ENCODE measurements at regions not wholly inside any gene's neighbourhood (a gene's known extent, or its start where the extent isn't known, plus 50 kb on each side); places are given as distances from the start of the nearest gene placed in this dataset.

DNA sequence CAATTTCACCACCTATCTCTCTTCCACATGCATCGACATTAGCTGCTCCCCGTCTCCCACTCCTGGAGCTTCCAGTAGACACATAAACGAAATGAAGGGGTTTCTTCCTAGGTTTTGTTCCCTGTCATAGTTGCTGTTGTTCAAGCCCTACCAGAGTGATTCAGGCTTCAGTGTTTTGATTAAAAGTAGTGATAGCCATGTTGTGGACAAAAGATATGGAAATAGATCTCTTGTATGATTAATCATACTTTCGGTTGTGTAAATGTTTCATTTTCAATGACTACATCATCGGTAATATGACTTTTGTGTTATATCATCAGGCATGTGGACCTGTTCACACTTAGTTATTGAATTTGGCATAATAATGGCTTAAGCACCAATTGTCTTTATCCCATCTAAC lies 96.5 kb upstream of the KLF3 start:
- no peak for DNase-seq

DNA sequence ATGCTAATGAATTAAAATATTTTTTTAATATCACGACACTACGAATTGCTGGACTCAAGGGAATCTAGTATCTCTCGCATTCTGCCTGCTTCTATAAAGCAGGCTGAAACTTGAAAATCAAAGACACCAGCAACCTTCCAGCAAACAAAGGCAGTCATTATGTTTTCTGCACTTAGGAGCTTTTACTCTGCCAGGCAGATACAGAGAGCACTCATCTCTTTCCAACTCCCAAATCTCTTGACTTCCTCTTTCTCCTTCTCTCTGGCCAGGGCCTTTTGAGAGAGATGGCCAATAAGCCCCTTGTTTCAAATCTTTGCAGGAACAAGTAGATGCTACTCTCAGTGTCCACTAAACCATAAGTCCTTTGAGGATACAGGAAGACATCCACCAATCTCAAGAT lies 95.2 kb upstream of the KLF3 start:
- DNase-seq, result no peak

DNA sequence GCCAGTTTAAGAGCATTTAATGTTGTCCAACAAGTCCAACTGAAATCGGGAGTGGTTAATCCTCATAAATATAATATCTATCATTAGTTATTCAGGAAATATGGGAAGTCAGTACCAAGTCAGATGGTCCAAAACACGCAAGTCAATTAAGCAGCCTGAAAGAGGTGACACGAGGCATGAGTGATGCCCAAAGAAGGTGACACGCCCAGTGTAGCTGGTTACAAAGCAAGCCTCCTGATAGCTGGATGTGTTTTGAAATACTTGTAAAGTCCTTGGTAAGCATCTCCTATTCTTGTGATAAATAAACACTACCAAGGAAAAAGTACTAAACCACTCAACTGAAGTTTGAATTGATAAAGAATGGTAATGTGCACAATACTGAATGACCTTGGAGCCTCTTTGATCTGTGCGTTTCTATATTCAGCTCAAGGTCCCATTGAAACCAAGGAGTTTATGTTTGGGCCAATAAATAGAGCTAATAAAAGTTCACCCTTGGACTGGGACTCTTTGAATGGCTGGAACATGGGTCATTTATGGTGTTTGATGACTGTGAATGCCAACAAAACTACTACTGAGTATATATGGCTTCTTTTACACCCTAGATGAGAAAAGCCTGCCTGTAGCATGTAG lies 93.2 kb upstream of the KLF3 start:
- DNase-seq, result no peak

DNA sequence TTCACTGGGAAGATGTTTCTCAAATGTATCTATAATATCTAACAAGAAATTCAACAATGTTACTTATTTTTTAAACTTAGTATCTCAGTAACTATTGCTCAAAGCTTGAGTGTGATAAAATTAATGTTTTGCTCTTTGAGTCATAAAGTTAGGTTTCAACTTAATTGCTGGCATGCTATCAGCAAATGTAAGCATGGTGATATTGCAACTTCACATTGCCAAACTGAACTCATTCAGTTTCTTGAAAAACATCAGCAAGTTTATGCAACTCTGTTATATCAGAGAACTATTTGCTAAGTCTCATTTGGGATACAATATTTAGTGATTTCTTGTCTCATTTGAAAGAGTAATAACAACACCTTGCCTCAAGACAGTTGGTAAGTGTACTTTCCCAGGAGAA lies 91.2 kb upstream of the KLF3 start:
- DNase-seq, result no peak

DNA sequence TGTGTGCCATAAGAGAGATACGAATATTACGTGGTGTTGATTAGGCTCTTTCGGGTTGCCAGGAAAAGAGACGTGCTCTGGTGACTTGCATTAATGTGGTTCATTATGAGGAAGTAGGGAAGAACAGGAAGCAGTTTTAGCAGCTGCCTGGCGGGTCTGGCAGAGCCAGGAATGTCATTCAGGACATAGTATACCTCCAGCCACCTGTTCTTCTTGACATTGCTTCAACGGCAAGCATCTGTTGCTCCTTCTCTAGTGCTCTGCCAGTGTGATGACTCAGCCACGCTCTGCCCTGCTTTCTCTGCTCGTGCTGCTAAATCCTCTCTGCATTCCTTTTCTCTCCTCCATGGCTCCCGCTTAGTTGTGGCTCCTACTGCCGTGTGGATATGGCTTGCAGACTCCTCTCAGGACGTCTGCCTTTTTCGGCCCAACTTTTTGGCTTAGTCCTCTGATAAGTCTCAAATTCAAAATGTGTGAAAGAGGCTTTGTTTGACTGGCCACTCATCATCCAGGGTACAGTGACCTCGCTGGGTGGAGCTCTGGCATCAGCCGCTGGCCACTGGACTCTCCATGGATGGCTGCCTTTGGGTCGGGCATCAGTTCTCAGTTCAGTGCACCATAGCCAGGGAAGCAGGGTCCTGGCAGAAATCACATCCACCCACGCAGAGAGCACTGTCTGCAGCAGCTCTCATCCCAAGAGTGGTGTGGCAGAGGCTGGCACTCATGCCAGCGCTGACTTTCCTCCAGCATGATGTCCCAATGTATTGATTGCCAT lies 89.3 kb upstream of the KLF3 start:
- DNase-seq, result no peak

DNA sequence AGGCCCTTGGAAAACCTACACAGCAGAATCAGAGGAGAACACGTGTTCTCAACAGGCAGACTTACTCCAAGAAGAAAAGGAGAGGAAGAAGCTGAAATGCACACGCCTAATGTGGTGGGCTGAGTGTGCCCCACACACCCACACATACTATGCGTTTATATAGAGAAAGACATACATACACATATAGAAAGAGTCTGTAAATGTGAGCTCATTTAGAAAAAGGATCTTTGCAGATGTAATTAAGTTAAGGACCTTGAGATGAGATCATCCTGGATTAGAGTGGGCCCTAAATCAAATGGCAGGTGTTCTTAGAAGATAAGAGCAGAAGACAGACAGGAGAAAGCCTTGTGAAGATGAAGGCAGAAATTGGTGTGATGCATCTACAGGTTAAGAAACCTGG lies 87.2 kb upstream of the KLF3 start:
- no peak for DNase-seq

DNA sequence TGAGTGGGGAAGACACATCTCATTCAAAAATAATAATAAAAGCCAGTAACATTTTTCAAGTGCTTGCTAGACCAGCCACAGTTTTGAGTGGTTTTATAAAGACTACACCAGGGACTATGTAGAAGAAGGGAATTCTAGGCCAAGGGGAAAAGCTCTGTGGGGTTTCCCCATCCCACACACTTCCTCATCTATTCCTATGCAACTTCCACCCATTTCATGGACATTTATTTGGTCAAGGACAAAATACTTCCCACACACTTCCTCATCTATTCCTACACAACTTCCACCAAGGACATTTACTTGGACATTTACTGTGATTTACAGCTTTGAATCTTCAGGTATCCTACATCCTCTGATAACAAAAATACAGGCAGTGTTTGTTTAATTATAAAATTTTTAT lies 86.5 kb upstream of the KLF3 start:
- no peak for DNase-seq

DNA sequence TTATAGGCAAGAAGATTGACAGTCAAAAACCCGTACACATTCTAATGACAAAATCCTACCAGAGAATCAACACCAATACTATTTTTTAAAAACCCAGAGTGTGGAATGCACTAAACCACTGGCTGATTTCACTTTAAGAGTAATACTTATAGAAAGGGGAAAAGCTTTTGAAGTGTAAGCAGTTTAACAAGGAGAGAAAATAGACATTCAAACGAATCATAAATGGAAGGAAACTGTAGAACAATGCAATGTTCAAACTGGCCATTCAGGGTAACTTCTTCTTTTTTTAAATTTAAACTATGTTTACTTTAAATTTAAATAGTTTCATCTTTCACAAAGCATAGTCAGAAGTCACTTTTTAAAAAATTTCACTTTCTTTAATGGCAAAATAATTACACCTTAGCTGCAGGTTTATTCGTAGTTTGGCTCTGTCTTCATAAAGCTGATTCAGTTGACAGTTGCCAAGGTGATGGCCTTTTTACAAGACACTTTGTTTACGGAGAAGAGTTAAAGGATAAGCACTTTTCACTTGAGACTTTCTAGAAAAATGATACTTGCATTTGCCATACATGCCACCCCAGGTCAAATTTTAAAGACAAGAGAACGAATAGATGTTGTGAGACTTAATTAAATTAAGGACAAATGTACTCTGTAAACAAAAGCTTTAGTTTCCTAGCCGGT lies 82.4 kb upstream of the KLF3 start:
- DNase-seq, result no peak

DNA sequence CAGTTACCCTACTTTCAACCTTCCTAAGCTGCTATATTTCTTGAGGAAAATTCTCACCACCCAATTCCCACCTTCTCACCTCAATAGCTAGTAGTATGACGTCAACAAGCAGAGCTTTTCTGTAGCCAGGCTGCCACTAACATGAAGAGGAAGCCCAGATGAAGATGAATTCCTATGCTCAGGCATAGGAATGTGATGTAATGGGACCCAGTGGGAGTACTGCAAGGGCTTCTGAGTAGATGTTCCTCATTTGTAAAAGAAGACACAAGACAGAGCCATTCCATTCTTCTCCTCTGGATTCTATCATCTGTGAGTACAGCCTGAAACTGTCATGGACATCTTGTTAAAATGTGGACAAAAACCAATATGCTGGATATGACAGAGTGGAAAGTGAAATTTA lies 81.6 kb upstream of the KLF3 start:
- DNase-seq, result no peak

DNA sequence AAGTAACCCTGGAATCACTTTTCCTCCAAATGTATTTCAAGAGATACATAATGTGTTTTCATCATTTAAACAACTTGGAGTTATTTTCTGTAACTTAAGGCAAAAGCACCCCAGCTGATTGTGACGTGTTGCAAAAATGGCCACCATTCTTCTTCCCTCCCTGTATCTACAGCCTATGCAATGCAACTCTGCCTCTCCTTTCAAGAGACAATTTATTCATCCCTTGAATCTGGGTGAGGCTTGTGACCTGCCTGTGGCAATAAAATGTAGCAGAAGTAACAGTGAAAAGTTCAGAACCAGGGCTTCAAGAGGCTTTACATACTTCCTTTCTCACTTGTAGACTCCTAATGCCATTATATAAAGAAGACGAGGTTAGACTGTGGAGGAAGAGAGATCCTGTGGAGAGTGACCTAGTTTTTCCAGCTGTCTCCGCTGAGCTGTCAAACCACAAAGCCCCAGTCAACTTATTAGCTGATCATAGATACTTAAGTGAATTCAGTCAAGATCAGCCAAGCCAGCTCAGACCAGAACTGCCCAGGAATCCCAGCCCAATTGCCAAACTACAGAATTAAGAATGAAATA lies 81.0 kb upstream of the KLF3 start:
- no peak for DNase-seq

DNA sequence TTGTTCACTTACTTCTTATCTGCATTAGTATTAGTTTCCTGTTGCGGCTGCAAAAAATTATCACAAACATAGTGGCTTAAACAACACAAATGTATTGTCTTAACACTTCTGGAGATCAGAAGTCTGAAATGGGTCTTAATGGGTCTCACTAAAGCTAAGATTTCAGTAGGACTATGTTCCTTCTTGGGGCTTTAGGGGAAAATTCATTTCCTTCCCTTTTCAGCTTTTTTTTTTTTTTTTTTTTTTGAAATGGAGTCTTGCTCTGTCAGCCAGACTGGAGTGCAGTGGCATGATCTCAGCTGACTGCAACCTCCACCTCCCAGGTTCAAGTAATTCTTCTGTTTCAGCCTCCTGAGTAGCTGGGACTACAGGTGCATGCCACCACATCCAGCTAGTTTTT lies 78.1 kb upstream of the KLF3 start:
- no peak for DNase-seq

DNA sequence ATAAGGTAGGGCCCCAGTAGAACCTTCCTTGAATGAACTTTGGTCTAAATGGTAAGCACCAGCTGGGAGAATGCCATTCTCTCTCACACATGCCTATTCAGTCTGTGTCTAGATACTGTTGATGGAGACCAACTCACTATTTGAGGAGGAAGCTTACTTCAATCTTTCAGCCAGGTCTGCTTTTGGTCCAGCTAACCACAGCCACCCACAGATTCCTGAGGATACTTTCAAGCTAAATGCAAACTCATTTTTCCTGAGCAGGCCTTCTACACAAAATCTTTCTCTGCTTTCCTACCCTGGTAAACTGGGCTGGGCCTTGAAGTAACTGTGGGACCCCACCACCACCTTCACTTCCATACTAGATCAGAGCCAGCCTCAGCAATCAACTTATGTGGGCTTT lies 76.9 kb upstream of the KLF3 start:
- no peak for DNase-seq

DNA sequence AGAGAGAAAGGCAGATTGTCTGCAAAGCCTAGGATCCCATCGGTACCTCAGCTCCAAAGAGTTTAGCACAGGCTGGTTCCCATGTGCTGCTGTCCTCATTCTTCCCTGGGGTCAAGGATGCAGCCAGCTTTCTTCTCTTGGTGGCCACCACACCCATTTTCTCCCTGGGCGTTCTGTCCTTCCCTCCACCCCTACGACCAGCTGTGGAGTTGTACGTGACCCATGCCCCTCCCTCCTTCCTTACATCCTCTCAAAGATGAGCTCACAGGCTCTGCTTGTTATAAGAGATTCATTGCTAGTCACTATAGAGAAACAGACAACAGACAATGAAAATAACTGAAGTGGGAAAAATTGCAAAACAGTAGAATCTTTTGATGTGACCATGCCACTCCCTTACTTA lies 74.0 kb upstream of the KLF3 start:
- no peak for DNase-seq

DNA sequence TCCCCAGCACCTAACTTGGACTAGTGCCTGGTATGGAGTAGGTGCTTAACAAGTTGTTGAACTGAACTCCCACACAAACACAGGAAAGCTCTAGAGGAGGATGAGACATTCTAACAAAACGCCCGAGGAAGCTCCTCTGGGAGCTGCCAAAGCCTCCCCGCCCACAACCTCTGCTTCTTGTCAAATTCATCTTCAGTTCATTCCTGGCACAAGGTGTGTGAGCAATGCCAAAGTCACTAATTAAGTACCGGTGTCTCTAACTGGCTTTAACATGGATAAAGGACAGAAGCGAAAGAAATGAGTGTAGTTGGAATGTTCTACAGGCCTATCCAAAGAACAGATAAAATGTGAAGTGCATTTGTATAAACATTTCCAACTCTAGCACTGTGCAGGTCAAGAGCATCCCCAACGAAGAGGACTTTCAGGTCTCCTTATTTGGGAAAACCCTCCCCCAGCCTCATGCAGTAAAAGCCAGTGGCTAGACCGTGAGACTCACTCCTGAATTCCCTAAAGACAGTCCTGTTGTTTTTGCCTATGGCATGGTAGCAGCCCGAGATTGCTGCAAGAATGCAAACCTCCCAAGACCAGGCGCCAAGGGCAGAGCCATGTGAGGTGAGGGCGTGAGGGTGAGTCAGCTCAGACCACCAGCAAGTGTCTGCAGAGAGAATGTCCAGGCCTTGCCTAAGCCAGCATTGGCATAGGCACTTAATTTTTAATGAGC lies 72.2 kb upstream of the KLF3 start:
- no peak for DNase-seq

DNA sequence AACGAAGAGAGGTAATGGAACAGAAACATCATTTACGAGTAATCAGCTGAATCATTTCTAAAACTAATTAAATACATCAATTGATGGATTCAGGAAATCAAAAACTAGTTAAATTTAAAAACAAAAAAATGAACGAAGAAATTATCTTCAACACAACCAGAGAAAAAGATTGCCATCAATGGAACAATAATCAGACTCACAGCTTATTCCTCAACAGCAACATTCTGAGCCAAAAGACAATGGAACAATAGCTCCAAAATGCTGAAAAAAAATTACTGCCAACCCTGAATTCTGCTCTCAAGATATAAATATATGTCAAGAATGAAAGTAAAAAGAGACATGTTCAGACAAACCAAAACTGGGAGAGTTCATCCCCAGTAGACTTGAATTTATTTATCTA lies 65.5 kb upstream of the KLF3 start:
- no peak for DNase-seq

DNA sequence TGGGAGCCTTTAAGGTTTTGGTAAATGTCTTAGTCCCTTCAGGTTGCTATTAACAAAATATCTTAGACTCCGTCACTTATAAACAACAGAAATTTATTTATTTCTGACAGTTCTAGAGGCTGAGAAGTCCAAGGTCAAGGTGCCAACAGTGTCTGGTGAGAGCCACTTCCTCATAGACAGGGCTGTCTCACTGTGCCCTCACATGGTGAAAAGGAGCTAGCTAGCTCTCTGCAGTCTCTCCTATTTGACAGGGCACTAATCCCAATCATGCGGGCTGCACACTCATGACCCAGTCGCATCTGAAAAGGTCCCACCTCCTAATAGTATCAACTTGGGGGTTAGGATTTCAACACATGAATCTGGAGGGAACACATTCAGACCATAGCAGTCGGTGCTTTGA lies 63.4 kb upstream of the KLF3 start:
- no peak for DNase-seq

DNA sequence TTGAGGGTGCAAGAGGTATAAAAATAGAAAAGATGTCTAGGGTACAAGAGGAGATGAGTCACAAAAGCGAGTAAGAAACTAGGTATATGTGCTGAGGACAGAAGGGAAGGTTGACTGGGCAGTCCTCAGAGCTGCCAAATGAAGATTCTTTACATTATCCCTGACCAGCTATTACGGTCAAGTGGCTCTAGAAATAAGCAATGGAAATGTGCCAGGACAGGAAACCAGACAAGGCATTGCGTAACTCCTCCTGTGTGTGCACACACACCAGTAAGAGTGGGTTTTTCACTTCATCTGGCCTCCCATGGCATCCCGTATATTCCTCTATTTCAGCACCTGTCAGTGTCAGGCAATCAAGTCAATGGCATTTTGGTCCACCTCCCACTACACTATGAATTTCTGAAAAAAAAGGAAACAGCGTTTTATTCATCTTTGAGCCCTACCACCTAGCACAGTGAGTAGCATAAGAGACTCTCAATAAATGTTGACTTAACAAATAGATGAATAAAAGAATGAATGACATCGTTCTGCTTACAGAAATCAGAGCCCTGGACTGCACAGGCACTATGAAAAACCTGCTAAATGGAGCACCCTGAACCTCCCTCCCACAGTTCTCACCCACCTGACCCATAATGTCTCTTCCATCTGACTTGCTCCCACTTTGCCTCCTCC lies 62.6 kb upstream of the KLF3 start:
- no peak for DNase-seq

DNA sequence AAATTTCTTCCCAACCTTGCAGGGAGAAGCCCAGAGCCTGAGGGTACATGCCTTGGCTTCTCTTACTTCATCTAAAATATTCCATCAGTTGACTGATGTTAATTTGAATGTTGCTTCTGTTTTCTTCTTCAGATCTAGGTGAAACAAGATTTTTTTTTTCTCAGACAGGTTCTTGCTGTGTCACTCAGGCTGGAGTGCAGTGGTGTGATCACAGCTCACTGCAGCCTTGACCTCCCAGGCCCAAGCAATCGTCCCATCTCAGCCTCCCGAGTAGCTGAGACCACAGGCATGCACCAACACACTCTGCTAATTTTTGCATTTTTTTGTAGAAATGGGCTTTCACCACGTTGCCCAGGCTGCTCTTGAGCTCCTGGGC lies 62.1 kb upstream of the KLF3 start:
- no peak for DNase-seq

DNA sequence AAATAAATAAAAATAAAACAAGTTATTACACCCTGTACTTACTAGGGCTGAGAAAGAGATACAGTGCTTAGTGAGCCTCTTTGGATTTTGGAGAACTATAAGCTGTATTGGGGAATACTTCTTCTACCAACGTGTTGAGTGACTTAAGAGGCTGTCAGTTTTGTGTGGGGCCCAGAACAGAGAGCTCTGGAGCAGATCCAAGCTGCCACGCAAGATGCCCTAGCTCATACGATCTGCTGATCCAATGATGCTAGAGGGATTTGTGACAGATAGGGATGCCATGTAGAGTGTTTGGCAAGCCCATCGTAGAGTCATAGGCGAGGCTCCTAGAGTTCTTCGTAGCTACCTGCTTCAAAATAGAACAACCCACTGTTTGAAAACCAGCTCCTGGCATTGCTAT lies 60.3 kb upstream of the KLF3 start:
- no peak for DNase-seq

DNA sequence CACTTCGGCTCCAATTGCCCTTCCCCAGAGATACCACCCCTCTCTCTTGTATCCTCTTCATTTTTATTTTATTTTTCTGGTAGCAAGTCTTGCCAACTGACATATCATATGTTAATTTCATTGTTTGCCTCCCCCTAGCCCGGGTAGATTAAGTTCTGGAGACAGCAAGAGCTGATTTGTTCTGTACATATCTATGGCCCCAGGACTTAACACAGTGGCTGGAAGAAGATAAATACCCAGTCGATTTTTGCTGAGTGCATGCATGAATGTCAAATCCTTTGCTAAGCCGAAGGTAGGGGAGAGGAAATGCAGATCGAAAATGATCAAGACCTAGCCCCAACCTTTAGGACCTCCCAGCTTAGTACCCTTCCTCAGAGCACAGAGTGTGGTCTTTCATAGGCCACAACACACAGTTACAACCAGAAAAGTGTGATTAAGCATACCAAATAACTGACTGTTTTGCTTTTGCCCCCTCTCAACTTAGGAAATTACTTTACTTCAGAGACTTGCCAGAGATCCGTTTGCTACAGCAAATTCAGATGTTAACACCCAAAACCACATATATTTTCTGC lies 58.7 kb upstream of the KLF3 start:
- no peak for DNase-seq

DNA sequence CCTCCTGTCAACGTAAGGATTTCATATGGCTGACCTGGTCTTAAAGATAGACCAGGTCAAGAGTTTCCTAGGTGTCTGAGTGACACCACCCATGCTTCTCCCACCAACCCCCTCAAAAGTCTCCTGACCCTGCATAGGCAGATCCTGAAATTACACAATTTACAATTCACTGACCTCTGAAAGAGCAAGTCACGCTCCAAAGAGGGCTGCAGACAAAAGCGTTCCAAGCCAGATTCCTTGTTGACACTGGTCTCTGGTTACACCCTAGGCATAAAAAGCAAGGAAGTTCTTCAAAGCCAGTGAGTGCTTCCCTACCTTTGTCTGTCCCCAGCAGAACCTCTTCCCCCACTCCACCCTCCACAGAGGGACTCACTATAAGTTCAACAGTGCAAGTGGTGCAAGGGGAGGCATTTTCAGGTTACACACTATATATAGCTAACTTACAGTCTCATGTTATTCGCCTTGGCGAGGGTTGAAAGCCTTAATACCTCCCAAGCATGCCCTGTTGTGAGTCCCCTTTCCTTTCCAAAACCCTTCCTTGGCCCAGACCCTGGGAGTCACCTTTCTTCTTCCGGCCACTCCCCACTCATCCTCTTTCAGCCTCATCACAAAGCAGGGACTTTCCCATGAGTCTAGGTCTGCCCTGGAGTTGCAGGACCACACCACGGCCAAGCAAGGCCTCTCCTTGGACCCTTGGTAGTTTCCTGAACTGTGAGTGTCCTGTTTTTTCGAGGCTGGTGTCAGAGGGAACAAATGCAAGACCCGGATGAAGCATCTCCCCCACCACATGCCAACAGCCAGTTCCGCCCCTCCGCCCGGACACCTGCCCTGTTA lies 58.0 kb upstream of the KLF3 start:
- no peak for DNase-seq

DNA sequence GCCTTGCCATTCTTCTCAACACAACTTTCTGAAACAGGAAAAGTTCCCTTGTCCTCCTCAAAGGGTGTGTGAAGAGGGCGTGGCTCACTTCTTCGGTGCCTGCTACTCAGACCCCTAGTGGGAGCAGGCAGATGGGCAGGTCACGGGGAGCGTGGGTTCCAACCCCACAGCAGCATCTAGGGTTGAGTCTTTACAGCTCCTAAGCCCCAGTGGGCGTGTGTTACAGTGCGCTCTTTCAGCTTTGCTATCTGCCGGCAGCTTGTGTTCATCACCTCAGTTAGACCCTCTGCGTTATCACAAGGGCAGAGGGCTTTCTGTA lies 57.5 kb upstream of the KLF3 start:
- no peak for DNase-seq
